GM21619 (cell line): ENCODE measurements at regions not wholly inside any gene's neighbourhood (a gene's known extent, or its start where the extent isn't known, plus 50 kb on each side); places are given as distances from the start of the nearest gene placed in this dataset.
"Not testable (repeated sequence)": the region's sequence is repeated elsewhere in the genome, so short reads cannot be mapped to it uniquely, and the experiment has no call there.

Experiments
- ATAC-seq: cut with Tn5 transposase; IDR thresholded peaks from one replicate; pipeline ENCODE4 v1.9.1; 2021; ENCODE audit not compliant: unreplicated experiment

GRCh38 chr7:12930534-12930933 is 243.1 kb downstream of the ARL4A start:
- no peak for ATAC-seq

GRCh38 chr7:12931465-12931864 is 244.0 kb downstream of the ARL4A start:
- ATAC-seq, result not testable (repeated sequence)

GRCh38 chr7:12939694-12940093 is 252.3 kb downstream of the ARL4A start:
- no peak for ATAC-seq

GRCh38 chr7:12941512-12941911 is 254.1 kb downstream of the ARL4A start:
- no peak for ATAC-seq

- ATAC-seq, result no peak
These were observed 255.2 kb downstream of the ARL4A start for GRCh38 chr7:12942609-12943008.

- no peak for ATAC-seq
These were observed 256.3 kb downstream of the ARL4A start for GRCh38 chr7:12943781-12944180.

GRCh38 chr7:12945901-12946300 is 258.5 kb downstream of the ARL4A start:
- ATAC-seq, result no peak

GRCh38 chr7:12947465-12947864 is 260.0 kb downstream of the ARL4A start:
- ATAC-seq, result no peak

GRCh38 chr7:12949060-12949931 is 261.9 kb downstream of the ARL4A start:
- no peak for ATAC-seq

- ATAC-seq, result no peak
These were observed 264.0 kb downstream of the ARL4A start for GRCh38 chr7:12951397-12951801.

GRCh38 chr7:12954380-12955033 is 267.1 kb downstream of the ARL4A start:
- ATAC-seq, result no peak

- ATAC-seq, result no peak
These were observed 270.1 kb downstream of the ARL4A start for GRCh38 chr7:12957487-12957886.

- no peak for ATAC-seq
These were observed 274.6 kb downstream of the ARL4A start for GRCh38 chr7:12961910-12962480.

- no peak for ATAC-seq
These were observed 276.0 kb downstream of the ARL4A start for GRCh38 chr7:12963435-12963834.

GRCh38 chr7:12964836-12965235 is 277.4 kb downstream of the ARL4A start:
- no peak for ATAC-seq

- ATAC-seq, result no peak
These were observed 278.3 kb downstream of the ARL4A start for GRCh38 chr7:12965767-12966166.

- ATAC-seq, result no peak
These were observed 279.9 kb downstream of the ARL4A start for GRCh38 chr7:12967322-12967721.

GRCh38 chr7:12968836-12969422 is 281.5 kb downstream of the ARL4A start:
- no peak for ATAC-seq

GRCh38 chr7:12970626-12971025 is 283.2 kb downstream of the ARL4A start:
- no peak for ATAC-seq

- ATAC-seq, result no peak
These were observed 287.2 kb downstream of the ARL4A start for GRCh38 chr7:12974451-12975166.

- no peak for ATAC-seq
These were observed 288.0 kb downstream of the ARL4A start for GRCh38 chr7:12975412-12975811.
